Endodermal cell (in vitro differentiated cells): ENCODE measurements at regions not wholly inside any gene's neighbourhood (a gene's known extent, or its start where the extent isn't known, plus 50 kb on each side); places are given as distances from the start of the nearest gene placed in this dataset.

Experiments
- DNase-seq: peaks from one replicate; pipeline ENCODE4 v3.0.0-alpha.2; 2017
- H3K27ac ChIP-seq: 2 replicates; pipeline ENCODE4 v1.5.1; 2013; ENCODE audit warnings: mild to moderate bottlenecking, low read depth, low read length, moderate library complexity
- H3K27me3 ChIP-seq: 2 replicates; pipeline ENCODE4 v1.6.1; 2013; ENCODE audit warnings: mild to moderate bottlenecking, low read length, moderate library complexity; ENCODE audit not compliant: insufficient read depth, control insufficient read depth, poor library complexity, severe bottlenecking
- H3K36me3 ChIP-seq: 2 replicates; pipeline ENCODE4 v1.7.0; 2013; ENCODE audit warnings: mild to moderate bottlenecking, low read length, moderate library complexity; ENCODE audit not compliant: control insufficient read depth, insufficient read depth
- H3K4me1 ChIP-seq: one replicate; pipeline ENCODE4 v1.7.0; 2013; ENCODE audit warnings: low read length; ENCODE audit not compliant: control insufficient read depth, insufficient read depth
- H3K4me3 ChIP-seq: 2 replicates; pipeline ENCODE4 v1.5.1; 2013; ENCODE audit warnings: mild to moderate bottlenecking, low read length, moderate library complexity
- H3K9ac ChIP-seq: 2 replicates; pipeline ENCODE4 v1.6.1; 2013; ENCODE audit warnings: mild to moderate bottlenecking, low read length, moderate library complexity; ENCODE audit not compliant: poor library complexity, severe bottlenecking; ENCODE audit errors: extremely low read depth
- H3K9me3 ChIP-seq: 2 replicates; pipeline ENCODE4 v1.6.1; 2013; ENCODE audit warnings: mild to moderate bottlenecking, low read length, moderate library complexity; ENCODE audit not compliant: control insufficient read depth
- H3K27ac Mint-ChIP-seq: 2 replicates; pipeline ENCODE4 v1.8.0; 2020; ENCODE audit warnings: mixed read lengths
- H3K27me3 Mint-ChIP-seq: 2 replicates; pipeline ENCODE4 v1.8.0; 2021; ENCODE audit warnings: mild to moderate bottlenecking, mixed read lengths; ENCODE audit not compliant: insufficient read depth
- H3K36me3 Mint-ChIP-seq: 2 replicates; pipeline ENCODE4 v1.8.0; 2020; ENCODE audit warnings: low read depth, mixed read lengths
- H3K4me1 Mint-ChIP-seq: 2 replicates; pipeline ENCODE4 v1.8.0; 2020; ENCODE audit warnings: mixed read lengths
- H3K4me3 Mint-ChIP-seq: 2 replicates; pipeline ENCODE4 v1.8.0; 2020; ENCODE audit warnings: mild to moderate bottlenecking, moderate library complexity, mixed read lengths
- H3K9me3 Mint-ChIP-seq: 2 replicates; pipeline ENCODE4 v1.8.0; 2020; ENCODE audit warnings: mild to moderate bottlenecking, mixed read lengths
- WGBS, 2 experiments: methylation state at CpG; one replicate each; pipeline versions ENCODE4 v1.1.5 to v1.1.7; 2013; ENCODE audit warnings: missing lambda C conversion rate in 2 of 2, mixed read lengths in 1 of 2; ENCODE audit not compliant: insufficient coverage in 1 of 2, insufficient read length in 1 of 2; 5-methylcytosine and 5-hydroxymethylcytosine counted together
- TF ChIP-seq, protein P1 (sequence below): fragments of 200-600 bp; sonication (generic); conservative IDR thresholded peaks from 2 replicates; pipeline ENCODE4 v1.5.0; 2021; ENCODE audit warnings: antibody characterized with exemption, mild to moderate bottlenecking

DNA sequence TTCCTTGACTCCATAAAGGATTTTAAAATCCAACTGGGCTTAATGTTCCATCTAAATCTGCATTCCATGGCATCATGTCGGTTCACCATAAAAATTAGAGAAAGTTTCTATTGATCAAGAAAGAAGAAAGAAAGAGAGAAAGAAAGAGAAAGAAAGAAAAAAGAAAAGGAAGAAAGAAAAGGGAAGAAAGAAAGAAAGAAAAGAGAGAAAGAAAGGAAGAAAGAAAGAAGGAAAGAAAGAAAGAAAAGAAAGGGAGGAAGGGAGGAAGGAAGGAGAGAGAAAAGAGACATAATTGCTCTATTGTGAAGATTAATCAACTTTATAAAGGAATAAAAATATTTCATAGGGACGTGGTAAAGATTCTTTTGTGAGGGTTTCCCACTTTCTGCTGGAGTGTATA, 329.2 kb downstream of the DLEU7 start:
- no peaks in the 10 kb centered on the region for H3K27me3 Mint-ChIP-seq
- H3K4me1 Mint-ChIP-seq = no peaks in the 10 kb centered on the region
- no peaks in the 10 kb centered on the region for H3K4me1 ChIP-seq
- WGBS, 2 experiments = 92% methylated on average over 2 of the region's 2 CpGs; no CpG with 5 or more reads in 1 of the 2 experiments
- DNase-seq = no peak
- no peak overlapping the region for H3K4me3 ChIP-seq
- H3K9me3 ChIP-seq = peaks cover 7% of the 10 kb centered on the region
- H3K4me3 Mint-ChIP-seq = no peak overlapping the region
- no peaks in the 10 kb centered on the region for H3K36me3 Mint-ChIP-seq
- peaks cover 3% of the 10 kb centered on the region for H3K9me3 Mint-ChIP-seq
- H3K27ac Mint-ChIP-seq = no peak overlapping the region
- no peak overlapping the region for H3K9ac ChIP-seq
- no peaks in the 10 kb centered on the region for H3K27me3 ChIP-seq
- TF ChIP-seq, protein P1, sequence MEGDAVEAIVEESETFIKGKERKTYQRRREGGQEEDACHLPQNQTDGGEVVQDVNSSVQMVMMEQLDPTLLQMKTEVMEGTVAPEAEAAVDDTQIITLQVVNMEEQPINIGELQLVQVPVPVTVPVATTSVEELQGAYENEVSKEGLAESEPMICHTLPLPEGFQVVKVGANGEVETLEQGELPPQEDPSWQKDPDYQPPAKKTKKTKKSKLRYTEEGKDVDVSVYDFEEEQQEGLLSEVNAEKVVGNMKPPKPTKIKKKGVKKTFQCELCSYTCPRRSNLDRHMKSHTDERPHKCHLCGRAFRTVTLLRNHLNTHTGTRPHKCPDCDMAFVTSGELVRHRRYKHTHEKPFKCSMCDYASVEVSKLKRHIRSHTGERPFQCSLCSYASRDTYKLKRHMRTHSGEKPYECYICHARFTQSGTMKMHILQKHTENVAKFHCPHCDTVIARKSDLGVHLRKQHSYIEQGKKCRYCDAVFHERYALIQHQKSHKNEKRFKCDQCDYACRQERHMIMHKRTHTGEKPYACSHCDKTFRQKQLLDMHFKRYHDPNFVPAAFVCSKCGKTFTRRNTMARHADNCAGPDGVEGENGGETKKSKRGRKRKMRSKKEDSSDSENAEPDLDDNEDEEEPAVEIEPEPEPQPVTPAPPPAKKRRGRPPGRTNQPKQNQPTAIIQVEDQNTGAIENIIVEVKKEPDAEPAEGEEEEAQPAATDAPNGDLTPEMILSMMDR = no peak
- no peaks in the 10 kb centered on the region for H3K36me3 ChIP-seq
- no peak overlapping the region for H3K27ac ChIP-seq

DNA sequence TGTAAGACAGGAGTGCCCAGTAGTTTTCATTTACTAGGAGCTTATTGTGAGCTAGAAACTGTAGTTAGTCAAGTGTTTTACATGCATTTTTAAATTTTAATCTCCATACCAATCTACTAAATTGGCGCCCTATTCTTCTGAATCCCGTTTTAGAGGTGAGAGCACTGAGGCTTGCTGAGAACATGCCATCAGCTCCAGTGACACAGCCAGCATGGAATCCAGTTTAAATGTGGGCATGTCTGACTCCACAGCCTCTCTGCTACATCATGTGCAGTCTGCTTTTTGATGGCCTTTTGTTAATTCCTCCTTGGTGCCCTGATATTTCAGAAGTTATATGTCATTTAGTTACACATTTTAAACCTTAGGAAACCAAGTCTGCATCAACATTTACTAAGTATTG, 325.4 kb downstream of the DLEU7 start:
- Histone ChIP-seq H3K27ac (no peak overlapping the region), H3K9me3 (no peaks in the 10 kb centered on the region), H3K4me3 (no peak overlapping the region), H3K27me3 (no peaks in the 10 kb centered on the region), H3K36me3 (no peaks in the 10 kb centered on the region), H3K9ac (no peak overlapping the region), H3K4me1 (no peaks in the 10 kb centered on the region)
- Mint-ChIP-seq H3K4me1 (peaks cover 10% of the 10 kb centered on the region), H3K27ac (no peak overlapping the region), H3K36me3 (no peaks in the 10 kb centered on the region), H3K4me3 (no peak overlapping the region), H3K27me3 (no peaks in the 10 kb centered on the region), H3K9me3 (no peaks in the 10 kb centered on the region)
- TF ChIP-seq, protein P1 = no peak
- DNase-seq = no peak
- 89 to 97% methylated on average over 2 of the region's 2 CpGs for WGBS, 2 experiments

DNA sequence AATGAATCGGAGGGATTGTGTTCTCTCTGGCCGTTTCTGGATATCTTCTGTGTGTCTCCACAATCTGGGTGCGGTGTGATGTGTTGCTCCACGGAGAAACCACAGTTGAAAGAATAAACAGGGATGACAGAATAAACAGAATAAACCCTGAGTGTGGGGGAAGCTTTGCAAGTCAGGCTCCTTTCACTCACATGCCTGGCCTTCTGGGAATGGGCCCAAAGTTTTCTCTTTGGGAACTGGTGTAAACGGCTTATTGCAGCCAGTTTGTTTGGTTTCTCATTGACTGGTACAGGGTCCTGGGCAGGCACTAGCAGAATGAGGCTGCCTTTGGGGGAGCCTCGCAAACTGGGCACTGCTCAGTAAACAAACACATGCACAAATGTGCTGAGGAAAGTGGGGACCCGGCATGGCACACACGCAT, 324.7 kb downstream of the DLEU7 start:
- no peaks in the 10 kb centered on the region for H3K9me3 ChIP-seq
- H3K9me3 Mint-ChIP-seq = no peaks in the 10 kb centered on the region
- no peaks in the 10 kb centered on the region for H3K27me3 ChIP-seq
- no peak overlapping the region for H3K27ac Mint-ChIP-seq
- H3K4me3 ChIP-seq = no peak overlapping the region
- H3K27ac ChIP-seq = no peak overlapping the region
- no peak overlapping the region for H3K4me3 Mint-ChIP-seq
- H3K9ac ChIP-seq = no peak overlapping the region
- H3K36me3 Mint-ChIP-seq = no peaks in the 10 kb centered on the region
- no peaks in the 10 kb centered on the region for H3K27me3 Mint-ChIP-seq
- 90 to 92% methylated on average over 2 to 8 of the region's 8 CpGs for WGBS, 2 experiments
- H3K36me3 ChIP-seq = no peaks in the 10 kb centered on the region
- peaks cover 10% of the 10 kb centered on the region for H3K4me1 Mint-ChIP-seq
- DNase-seq = no peak
- H3K4me1 ChIP-seq = no peaks in the 10 kb centered on the region
- TF ChIP-seq, protein P1 = no peak
